GM12878 (cell line): ENCODE measurements at regions not wholly inside any gene's neighbourhood (a gene's known extent, or its start where the extent isn't known, plus 50 kb on each side); places are given as distances from the start of the nearest gene placed in this dataset.

Source experiments
- CTCF ChIP-seq, 3 experiments: IDR thresholded peaks in 2 of 3; conservative IDR thresholded peaks in 1 of 3; 2 replicates each; pipeline ENCODE4 v1.5.1; 2011; ENCODE audit warnings: low read depth in 3 of 3, low read length in 3 of 3, mild to moderate bottlenecking in 3 of 3, control low read depth in 2 of 3, moderate library complexity in 2 of 3, inconsistent platforms in 1 of 3, mixed read lengths in 1 of 3; ENCODE audit not compliant: control insufficient read depth in 2 of 3, insufficient read depth in 1 of 3; ENCODE audit errors: extremely low read depth in 1 of 3
- EP300 ChIP-seq, 2 experiments: fragments of 150-350 bp in 1 of 2; IDR thresholded peaks; 2 replicates each; pipeline ENCODE4 v1.6.1; 2011 to 2012; ENCODE audit warnings: low read depth in 2 of 2, low read length in 2 of 2, borderline replicate concordance in 1 of 2, improper control_type of control experiment in 1 of 2, inconsistent platforms in 1 of 2; ENCODE audit not compliant: control insufficient read depth in 1 of 2
- FOXM1 ChIP-seq: IDR thresholded peaks from 2 replicates; pipeline ENCODE4 v1.6.1; 2012; ENCODE audit warnings: low read depth, mild to moderate bottlenecking, inconsistent platforms, low read length, moderate library complexity
- GABPA ChIP-seq: IDR thresholded peaks from 2 replicates; pipeline ENCODE4 v1.6.1; 2014; ENCODE audit warnings: antibody characterized with exemption, low read depth, mild to moderate bottlenecking, inconsistent platforms
- MXI1 ChIP-seq: fragments of 150-350 bp; IDR thresholded peaks from 2 replicates; pipeline ENCODE4 v1.6.1; 2011; ENCODE audit warnings: low read depth, mild to moderate bottlenecking, inconsistent platforms, low read length, improper control_type of control experiment
- NFIC ChIP-seq: IDR thresholded peaks from 2 replicates; pipeline ENCODE4 v1.6.1; 2012; ENCODE audit warnings: low read depth, mild to moderate bottlenecking, inconsistent platforms, low read length, moderate library complexity
- POLR2A ChIP-seq: IDR thresholded peaks from 2 replicates; pipeline ENCODE4 v1.6.1; 2011; ENCODE audit warnings: low read depth, mild to moderate bottlenecking, low read length
- POLR2AphosphoS5 ChIP-seq: IDR thresholded peaks from 2 replicates; pipeline ENCODE4 v1.6.1; 2011; ENCODE audit warnings: mild to moderate bottlenecking, low read length, inconsistent platforms
- RCOR1 ChIP-seq: conservative IDR thresholded peaks from 2 replicates; pipeline ENCODE4 v1.6.1; 2012; ENCODE audit warnings: low read depth, low read length, improper control_type of control experiment
- RUNX3 ChIP-seq: IDR thresholded peaks from 2 replicates; pipeline ENCODE4 v1.6.1; 2012; ENCODE audit warnings: low read length, inconsistent platforms
- SIN3A ChIP-seq: IDR thresholded peaks from 2 replicates; pipeline ENCODE4 v1.6.1; 2012; ENCODE audit warnings: low read depth, low read length, improper control_type of control experiment
- TCF3 ChIP-seq: IDR thresholded peaks from 2 replicates; pipeline ENCODE4 v1.6.1; 2012; ENCODE audit warnings: low read depth, mild to moderate bottlenecking, low read length, borderline replicate concordance; ENCODE audit not compliant: insufficient read depth
- WRNIP1 ChIP-seq: IDR thresholded peaks from 2 replicates; pipeline ENCODE4 v1.6.1; 2011; ENCODE audit warnings: low read depth, low read length, improper control_type of control experiment, borderline replicate concordance
- TF ChIP-seq, protein P1 (sequence below): fragments of 450-650 bp; formaldehyde crosslinking; IDR thresholded peaks from 2 replicates; pipeline ENCODE4 v1.4.0; 2020; ENCODE audit warnings: mild to moderate bottlenecking, moderate library complexity

- TF ChIP-seq MXI1 = no peak
- no peak for TF ChIP-seq EP300 (IDR thresholded peaks at IDR 0.05; ENCODE audit: borderline replicate concordance in 1 of 2, control insufficient read depth in 1 of 2, low read depth in 2 of 2, low read length in 2 of 2)
- no peak for TF ChIP-seq CTCF (IDR thresholded peaks at IDR 0.05 in 2 of 3, conservative IDR thresholded peaks at IDR 0.05 in 1 of 3; ENCODE audit: control insufficient read depth in 2 of 3, extremely low read depth in 1 of 3, insufficient read depth in 1 of 3, low read depth in 3 of 3, low read length in 3 of 3)
- no peak for TF ChIP-seq POLR2A
- no peak for TF ChIP-seq WRNIP1
- TF ChIP-seq, protein P1, sequence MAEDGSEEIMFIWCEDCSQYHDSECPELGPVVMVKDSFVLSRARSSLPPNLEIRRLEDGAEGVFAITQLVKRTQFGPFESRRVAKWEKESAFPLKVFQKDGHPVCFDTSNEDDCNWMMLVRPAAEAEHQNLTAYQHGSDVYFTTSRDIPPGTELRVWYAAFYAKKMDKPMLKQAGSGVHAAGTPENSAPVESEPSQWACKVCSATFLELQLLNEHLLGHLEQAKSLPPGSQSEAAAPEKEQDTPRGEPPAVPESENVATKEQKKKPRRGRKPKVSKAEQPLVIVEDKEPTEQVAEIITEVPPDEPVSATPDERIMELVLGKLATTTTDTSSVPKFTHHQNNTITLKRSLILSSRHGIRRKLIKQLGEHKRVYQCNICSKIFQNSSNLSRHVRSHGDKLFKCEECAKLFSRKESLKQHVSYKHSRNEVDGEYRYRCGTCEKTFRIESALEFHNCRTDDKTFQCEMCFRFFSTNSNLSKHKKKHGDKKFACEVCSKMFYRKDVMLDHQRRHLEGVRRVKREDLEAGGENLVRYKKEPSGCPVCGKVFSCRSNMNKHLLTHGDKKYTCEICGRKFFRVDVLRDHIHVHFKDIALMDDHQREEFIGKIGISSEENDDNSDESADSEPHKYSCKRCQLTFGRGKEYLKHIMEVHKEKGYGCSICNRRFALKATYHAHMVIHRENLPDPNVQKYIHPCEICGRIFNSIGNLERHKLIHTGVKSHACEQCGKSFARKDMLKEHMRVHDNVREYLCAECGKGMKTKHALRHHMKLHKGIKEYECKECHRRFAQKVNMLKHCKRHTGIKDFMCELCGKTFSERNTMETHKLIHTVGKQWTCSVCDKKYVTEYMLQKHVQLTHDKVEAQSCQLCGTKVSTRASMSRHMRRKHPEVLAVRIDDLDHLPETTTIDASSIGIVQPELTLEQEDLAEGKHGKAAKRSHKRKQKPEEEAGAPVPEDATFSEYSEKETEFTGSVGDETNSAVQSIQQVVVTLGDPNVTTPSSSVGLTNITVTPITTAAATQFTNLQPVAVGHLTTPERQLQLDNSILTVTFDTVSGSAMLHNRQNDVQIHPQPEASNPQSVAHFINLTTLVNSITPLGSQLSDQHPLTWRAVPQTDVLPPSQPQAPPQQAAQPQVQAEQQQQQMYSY (CRISPR knock-in tag) = no peak
- no peak for TF ChIP-seq SIN3A
- no peak for TF ChIP-seq RUNX3
- no peak for TF ChIP-seq POLR2AphosphoS5
- no peak for TF ChIP-seq FOXM1
- no peak for TF ChIP-seq GABPA
- TF ChIP-seq RCOR1 = no peak
- no peak for TF ChIP-seq TCF3
- TF ChIP-seq NFIC = no peak
Measured at GRCh38 chr2:151150331-151151320, 111.0 kb downstream of the RBM43 start.
